ENCODE measurements at regions not wholly inside any gene's neighbourhood (a gene's known extent, or its start where the extent isn't known, plus 50 kb on each side); places are given as distances from the start of the nearest gene placed in this dataset.
"Not testable (repeated sequence)": the region's sequence is repeated elsewhere in the genome, so short reads cannot be mapped to it uniquely, and the experiment has no call there.

DNA sequence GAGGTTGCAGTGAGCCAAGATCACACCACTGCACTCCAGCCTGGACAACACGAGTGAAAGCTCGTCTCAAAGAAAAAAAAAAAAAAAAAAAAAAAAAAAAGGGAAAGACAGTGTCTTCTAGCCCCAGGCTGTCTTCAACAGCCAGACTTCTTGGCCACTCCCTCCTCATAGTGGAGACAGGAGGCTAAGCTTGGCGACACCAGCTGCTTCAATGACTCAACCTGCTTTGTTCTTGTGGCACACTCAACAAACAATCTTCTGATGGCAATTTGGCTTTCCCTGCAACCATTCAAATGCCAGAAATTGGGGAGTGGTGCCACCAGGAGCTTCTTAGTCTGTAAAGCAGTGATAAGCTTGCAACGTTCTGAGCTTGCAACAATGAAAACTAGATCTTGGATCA is 290.4 kb upstream of the DYNLRB2 start:
- no peak for DNase-seq

DNA sequence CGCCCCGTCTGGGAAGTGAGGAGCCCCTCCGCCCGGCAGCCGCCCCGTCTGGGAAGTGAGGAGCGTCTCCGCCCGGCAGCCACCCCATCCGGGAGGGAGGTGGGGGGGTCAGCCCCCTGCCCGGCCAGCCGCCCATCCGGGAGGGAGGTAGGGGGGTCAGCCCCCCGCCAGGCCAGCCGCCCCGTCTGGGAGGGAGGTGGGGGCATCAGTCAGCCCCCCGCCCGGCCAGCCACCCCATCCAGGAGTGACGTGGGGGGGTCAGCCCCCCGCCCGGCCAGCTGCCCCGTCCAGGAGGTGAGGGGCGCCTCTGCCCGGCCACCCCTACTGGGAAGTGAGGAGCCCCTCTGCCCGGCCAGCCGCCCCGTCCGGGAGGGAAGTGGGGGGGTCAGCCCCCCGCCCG is 297.5 kb upstream of the DYNLRB2 start:
- not testable (repeated sequence) for DNase-seq

- not testable (repeated sequence) for DNase-seq
Measured at GRCh38 chr16:80242279-80242678, 298.5 kb upstream of the DYNLRB2 start.

GRCh38 chr16:80233097-80233835 is 307.5 kb upstream of the DYNLRB2 start:
- DNase-seq: no peak

GRCh38 chr16:80231888-80232287 is 308.9 kb upstream of the DYNLRB2 start:
- DNase-seq: no peak

GRCh38 chr16:80231121-80231520 is 309.7 kb upstream of the DYNLRB2 start:
- no peak for DNase-seq

DNA sequence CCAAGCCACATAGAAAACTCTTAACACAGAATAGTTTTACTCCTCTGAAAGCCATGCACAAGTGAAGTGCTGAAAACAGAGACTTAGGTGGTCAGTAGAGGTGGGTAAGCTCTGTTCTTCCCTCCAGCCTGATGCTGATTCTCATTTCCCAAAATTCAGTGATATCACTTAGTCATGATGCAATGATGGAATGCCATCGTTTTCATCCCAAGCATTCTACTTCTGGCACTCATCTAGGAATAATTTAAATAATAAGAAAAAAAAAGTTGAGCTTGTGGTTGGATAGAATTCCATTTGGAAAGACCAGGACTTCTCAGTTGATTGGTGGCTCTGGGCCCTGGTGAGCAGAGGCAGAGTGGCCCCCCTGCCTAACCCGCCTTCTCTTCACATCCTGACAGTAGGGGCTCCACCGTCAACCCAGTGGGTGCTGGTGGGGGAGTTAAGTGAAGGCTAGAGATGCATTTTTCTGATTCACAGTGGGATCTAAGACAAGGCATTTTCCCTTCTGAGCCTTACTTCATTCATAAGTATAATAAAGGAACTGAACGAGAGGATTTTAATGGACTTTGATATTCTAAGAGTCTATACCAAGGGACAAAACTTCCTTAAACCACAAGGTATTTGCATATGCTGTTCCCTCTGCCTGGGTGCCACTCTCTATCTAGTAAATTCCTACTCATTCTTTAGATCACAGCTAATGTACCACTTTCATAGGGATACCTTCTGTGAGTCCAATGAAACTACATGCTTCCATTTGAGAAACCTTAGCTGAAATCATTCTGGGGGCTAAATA is 310.3 kb upstream of the DYNLRB2 start:
- no peak for DNase-seq

- no peak for DNase-seq
Measured at GRCh38 chr16:80226499-80226898, 314.3 kb upstream of the DYNLRB2 start.

DNA sequence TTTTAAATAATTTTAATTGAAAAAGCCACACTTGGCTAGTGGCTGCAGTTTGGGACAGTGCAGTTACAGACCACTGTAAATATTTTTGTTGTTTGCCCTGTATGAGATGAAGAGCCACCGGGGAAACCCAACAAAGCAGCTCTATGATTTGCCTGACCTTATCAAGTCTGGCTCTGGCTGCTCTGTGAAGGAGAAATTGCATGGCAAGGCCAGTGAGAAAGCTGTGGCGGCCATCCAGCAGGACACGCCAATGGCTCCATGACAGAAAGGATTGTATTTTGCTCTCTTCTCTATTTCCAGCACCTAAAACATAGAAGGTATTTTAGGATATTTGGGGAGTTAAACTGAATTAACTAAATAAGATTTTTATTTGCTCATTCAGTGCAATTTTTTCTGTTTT is 330.0 kb upstream of the DYNLRB2 start:
- no peak for DNase-seq

- no peak for DNase-seq
Measured at GRCh38 chr16:80208743-80209142, 332.1 kb upstream of the DYNLRB2 start.

DNA sequence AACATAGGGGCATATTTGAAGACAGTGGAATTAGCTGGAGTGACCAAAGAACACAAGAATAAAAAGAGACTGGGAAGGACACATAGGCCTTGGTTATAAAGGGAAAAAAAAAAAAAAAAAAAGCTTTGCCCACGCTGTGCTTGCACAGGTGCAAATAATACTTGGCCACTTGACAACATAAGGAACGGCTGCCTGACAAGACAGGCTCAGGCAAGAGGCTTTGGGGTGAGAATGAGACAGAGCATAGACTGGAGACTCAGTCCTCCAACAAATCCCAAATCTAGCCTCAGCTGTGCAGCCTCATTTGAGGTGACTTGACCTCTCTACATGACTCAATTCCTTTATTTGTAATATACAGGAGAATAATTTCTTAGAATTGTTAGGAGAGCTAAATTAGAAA is 332.8 kb upstream of the DYNLRB2 start:
- DNase-seq: no peak

- DNase-seq: no peak
Measured at GRCh38 chr16:80203821-80204220, 337.0 kb upstream of the DYNLRB2 start.

DNA sequence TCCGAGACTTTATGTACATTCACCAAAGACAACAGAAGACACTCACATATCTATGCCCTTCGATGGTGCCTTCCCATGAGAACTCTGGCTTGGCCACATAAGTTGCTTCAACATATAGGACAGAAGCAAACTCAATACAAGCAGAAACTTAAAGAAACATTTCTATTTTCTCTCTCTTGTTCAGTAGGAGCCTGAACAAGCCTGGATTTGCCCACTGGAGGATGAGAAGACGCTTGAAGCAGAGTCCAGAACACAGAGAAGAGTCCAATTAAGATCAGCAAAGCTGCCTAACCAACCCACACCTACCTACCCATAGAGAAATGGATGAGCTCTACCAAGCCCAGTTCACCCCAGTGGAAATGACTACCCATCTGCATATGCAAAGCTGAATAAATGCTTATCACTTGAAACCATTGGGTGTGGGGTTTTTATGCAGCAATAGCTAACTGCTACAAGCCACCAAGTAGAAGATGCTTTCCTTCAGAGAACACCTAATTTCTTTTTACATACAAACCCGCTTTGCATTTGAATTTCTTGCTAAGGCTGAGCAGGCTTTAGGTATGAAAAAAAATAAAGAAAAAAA is 337.9 kb upstream of the DYNLRB2 start:
- no peak for DNase-seq

DNA sequence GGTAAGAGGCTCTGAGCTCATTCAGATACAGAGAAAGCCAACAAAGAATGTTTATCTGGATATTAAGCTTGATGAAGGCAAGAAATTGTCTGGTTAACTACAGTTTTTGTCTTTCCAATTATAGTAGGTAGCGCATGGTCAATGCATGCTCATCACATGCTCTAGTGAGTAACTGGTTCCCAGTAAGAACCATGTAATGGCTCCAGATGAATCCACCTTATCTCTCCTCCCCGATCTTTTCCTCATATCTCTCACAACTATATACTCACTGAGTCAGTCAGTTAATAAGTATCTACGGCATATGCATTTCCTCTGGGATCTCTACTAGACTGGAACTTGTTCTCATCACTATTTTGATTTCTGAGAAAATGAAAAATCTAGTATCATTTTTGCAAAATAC is 340.7 kb upstream of the DYNLRB2 start:
- no peak for DNase-seq

- DNase-seq: no peak
Measured at GRCh38 chr16:80199614-80200013, 341.2 kb upstream of the DYNLRB2 start.

- no peak for DNase-seq
Measured at GRCh38 chr16:80198311-80199299, 342.2 kb upstream of the DYNLRB2 start.

GRCh38 chr16:80197741-80198201 is 343.0 kb upstream of the DYNLRB2 start:
- no peak for DNase-seq

DNA sequence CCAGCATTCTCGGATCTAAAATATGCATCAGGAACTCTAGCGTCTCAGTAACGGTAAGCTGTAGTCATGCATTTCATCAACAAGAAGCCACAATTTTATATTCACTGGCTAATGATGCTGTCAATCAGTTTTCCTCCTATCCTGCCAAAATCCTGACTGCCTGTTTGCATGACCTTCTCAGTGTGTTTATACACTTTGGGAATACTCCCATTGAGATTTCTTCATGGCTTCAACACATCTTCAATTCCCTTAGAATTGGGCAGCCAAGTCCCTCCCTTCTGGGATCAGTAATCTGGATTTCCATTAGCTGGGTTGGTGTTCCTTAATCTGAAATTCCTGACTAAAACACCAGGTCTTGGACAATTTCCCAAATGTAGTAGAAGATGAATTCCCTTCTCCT is 348.9 kb upstream of the DYNLRB2 start:
- DNase-seq: no peak

DNA sequence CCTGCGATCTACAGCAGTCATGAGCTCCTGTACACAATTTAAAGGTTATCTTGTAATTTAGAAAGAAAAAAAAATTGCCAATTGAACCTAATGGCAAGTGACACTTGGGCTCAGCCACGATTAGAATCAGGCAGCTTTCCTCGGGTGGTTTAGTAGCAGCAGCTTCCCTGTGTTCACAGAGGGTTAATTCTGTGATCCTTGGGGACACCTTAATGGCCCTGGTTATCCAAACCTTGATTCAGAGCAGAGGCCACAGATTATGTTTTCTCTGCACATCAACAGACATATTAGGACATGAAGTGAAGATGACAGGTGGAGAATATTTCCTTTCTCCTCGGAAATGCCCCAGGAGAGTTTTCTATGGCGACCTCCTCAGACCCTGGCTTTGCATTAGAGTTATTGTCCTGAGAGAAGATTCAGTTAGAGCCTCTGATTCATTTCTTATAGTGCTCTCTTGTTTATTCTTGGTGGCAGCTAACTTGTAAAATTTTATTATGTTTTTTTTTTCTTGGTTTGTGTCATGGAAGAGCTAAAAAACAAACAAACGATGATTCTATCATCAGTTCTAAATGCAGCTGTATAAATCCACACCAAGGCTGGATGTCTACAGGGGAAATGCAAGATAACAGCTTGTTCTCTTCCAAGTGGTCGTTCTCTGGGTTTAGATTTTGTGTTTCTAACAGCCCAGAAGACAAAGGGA is 351.2 kb upstream of the DYNLRB2 start:
- DNase-seq: no peak

DNA sequence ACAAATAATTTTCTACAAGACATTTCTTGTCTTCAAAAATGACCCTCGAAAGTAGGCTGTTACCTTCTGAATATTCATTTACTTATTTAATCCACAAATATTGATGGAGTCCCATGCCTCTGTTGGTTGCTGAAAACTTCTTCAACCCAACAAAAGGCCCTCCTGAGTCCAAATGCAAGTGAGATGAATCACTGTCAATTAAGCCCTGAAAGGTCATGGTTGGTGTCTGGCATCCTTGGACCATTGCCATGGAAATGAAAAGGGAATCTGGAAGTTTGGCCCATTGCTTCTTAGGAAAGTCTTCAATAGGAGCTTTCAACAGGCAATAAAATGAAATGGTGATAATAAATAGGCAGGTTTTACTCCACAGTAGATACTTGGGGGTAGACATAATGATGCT is 364.7 kb upstream of the DYNLRB2 start:
- no peak for DNase-seq

DNA sequence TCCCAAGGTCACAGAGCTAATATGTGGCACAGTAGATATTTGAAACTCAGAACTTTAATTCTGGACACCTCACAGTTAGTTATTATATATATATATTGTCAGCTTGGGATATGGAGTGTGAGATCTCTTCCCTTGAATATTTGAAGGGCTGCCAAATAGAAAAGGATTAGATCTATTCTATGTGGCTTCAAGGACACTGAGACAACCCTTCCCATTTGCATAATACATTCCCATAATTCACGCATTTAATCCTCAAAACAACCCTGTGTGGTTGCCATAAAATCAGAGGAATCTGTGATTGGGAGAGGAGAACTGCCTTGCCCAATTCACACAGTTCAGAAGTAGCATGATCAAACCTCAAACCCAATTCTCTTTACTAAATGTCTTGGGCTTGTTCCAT is 365.8 kb upstream of the DYNLRB2 start:
- no peak for DNase-seq

DNA sequence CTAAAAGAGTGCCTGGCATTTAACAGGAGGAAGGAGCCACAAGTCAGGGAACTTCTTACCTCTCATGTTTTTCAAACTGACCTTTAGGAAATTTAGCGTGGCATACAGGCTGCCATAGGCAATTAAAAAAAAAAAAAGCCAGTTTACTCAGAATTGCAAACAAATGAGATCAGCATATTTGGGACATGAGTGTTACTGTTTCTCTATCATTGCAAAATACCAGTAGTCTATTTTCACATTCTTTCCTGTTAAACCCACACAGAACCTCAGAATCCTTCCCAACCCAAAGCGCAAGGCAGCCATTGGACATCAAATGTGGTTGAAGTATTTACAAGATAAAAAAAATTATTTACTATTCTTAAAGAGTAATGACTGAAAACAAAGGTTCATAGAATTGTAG is 366.4 kb upstream of the DYNLRB2 start:
- DNase-seq: no peak

Data from stimulated activated naive CD4-positive, alpha-beta T cell treated with Interleukin-2 at 50 U/mL for 16 hours (primary cell).